Stimulated activated CD4-positive, alpha-beta T cell treated with anti-CD3 and anti-CD28 coated beads, Interleukin-4, amount 100 ng/mL, for 48 hours (primary cell): ENCODE measurements at regions not wholly inside any gene's neighbourhood (a gene's known extent, or its start where the extent isn't known, plus 50 kb on each side); places are given as distances from the start of the nearest gene placed in this dataset.

Source experiments
- DNase-seq, 2 donors: peaks; one replicate each; pipeline ENCODE4 v3.0.0-alpha.2; 2020; ENCODE audit warnings: low read depth in 2 of 2

DNA sequence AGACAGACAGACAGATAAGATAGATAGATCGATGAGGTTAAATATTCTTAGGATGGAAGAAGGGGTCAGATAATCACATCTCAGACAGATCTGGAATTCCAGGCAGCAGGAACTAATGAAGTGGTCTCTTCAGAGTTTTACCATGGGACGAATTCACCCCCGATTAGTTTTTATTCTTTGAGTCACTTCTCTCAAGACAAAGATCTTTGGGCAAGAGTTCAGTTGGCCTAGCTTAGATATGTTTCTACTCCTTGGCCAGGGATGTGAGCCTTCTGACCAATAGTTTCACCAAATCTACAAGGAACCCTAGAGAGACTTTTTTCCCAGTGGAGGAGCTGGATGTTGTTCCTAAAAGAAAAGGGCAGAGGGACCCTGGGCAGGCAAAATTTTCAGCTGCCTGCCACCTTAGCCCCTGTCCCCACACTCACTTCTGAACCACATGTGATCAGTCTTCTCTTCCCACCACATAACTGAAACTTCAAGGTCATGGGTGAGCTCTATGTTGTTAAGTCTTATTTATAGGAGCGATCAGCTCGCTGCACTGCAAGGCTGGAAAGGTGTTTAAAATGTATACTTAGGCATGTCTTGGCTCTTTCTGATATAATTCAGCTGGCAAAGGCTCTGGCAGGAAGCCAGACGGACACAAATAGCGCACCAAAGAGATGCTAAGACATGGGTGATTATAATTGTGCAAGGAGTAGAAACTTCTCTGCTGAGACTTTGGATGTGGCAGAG is 132.9 kb downstream of the PALM2AKAP2 start:
- DNase-seq = no peak

DNA sequence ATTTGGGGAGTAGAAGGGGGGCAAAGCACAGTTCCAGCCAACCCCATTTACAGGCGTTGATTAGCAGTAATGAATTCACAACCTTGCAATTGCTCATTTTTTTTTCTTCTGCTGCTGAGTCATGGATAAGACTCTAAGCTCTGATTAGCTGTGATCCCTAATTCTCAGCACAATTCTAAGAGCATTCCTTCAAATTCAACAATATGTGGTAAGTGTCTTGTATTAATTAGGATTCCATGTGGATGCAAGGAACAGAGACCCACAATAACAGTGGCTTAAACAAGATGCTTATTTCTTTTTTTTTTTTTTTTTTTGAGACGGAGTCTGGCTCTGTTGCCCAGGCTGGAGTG is 133.4 kb downstream of the PALM2AKAP2 start:
- DNase-seq = no peak

DNA sequence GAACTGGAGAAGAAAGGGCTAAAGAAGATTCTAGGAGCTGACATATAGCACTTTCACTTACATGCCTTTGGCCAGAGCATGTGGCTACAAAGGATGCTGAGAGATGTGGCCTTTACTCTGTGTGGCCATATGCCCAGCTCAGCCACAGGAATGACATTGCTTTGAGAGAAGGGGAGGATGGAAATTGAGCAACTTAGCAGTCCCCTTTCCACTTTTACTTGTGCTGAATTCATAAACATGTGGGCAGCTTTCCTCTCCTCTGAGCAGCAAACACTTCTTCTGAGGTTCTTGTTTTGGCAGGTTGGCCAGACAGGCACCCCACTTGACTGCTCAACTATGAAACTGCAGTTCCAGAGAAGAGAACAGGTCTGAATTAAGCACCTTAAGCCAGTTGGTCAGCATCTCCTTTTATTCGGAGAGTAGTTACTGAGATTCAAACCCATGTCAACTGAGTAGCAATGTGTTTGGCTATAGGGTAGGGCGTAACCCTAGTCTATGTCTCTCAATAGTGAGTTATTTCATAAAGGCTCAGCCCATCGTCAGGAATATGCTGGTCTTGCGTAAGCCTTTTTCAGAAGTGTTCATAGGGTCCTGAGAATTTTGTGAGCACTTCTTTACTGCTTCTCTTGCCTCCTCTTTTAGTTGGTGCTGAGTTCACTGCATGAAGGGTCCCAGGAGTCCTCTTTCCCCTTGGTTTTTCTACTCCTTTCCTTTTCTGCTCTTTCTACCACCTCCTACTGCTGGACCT is 134.5 kb downstream of the PALM2AKAP2 start:
- no peak for DNase-seq

DNA sequence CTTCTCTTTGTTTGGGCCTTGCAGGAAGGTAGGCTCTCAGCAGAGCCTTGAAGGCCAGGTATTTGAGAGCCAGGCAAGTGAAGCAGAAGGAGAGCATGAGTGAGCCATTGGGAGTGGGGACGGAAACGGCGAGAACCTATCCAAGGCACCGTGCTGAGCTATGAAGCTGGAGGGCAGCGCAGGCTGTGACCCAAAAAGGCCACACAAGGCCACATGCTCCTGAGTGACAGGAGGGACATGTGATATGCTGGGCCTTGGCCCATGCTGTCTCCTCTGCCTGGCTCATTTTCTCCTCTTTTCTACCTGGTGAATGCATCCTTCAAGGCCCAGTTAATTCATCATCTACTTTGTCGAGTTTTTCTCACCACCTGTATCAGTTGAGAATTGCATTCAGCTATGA is 136.3 kb downstream of the PALM2AKAP2 start:
- DNase-seq = no peak

DNA sequence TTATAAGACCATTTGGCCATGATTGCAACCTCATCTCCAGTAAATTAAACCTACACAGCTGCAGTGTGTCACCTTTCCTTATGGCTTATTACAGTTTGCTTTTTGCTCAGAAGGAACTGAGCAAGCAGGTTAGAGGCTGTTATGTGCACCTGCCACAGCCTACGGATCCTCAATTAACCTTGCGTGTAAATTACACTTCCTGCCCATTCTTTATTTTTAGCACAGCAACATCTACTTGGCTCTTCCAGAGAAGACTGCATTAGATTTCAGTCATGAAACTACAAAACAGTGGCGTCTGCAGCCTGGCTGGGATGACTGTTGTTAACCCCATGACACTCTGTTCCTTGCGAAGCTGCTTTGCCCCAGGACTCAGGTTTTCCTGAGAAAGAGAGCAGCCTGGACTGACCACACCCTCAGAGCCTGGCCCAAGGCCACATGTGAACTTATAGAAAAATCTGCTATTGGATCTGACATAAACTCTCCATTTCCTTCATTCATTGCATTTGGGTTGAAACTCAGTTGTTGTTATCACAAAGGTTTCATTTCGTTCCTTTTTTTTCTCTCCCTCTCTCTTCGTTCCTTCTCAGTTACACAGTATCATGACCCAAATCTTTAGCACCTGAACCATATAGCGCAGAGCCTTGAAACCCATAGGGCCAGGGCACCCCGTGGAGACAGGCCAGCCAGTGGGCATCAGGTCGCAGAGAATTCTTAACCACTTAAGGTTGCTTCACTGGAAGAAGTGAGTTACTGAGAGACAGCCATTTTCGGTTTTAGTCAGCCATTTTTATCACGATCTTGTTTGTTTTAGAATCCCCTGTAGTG is 138.6 kb downstream of the PALM2AKAP2 start:
- DNase-seq = peak; percentile 38 to 56

DNA sequence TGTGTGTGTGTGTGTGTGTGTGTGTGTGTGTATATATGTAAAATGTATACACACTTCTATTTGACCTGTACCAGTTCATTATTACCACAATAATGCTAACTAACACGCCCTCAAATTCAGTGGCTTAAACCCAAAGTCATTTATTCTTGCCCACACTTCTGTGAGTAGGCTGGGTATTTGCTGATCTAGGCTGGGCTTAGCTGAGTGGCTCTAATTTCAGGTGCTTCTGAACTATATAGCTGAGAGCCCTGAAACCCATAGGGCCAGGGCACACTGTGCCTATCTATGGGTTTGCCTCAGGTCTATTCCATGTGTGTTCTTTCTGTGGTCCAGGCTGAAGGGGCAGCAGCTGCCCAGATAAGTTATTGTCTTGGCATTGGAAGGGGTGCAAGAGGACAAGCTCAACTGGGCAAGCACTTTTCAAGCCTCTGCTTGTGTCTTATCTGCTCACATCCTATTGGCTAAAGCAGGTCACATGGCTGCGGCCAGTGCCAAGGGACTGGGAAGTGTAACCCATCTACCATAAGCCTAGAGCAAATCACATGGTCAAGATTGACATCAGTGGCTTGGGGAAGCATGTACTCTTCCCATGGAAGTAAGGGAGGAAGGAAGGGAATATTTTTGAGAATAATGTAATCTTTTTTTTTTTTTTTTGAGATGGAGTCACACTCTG is 139.9 kb downstream of the PALM2AKAP2 start:
- no peak for DNase-seq

DNA sequence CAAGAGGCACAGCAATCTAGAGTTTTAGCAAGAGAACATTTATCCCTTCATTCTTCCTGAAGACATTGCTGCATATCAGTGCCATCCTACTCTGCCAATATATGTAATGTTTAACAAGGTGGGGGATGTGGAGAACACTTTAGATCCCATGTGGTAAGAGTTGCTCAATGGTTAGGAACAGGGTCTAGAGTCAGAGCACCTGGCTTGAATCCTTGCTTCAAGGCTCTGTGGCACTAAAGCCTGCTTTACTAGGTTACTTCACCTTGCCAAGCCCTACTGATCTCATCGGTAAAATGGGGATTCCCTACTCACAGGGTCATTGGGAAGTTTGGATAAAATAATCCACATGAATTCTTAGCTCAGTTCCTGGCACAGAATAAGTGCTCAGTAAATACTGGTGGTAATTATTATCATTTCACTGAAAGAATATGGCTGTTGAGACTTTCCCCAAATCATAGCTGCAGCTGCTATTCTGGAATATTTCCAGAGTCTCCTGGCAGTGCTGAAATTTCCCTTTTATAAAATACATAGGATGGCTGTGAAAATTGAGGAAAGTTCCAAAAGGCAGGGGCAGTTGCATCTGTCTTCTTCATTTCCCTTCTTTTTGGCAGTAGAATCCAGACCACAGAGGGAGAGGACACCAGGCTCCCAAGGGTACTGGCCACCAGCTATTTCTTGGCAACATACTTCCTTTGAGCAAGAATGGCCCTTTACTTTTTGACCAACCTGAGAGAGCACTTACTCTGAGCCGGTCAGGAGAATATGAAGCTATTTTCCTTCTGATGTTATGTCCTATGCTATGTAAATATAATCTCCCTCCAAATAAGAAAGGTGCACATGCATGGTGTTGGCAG is 142.8 kb downstream of the PALM2AKAP2 start:
- DNase-seq = no peak

DNA sequence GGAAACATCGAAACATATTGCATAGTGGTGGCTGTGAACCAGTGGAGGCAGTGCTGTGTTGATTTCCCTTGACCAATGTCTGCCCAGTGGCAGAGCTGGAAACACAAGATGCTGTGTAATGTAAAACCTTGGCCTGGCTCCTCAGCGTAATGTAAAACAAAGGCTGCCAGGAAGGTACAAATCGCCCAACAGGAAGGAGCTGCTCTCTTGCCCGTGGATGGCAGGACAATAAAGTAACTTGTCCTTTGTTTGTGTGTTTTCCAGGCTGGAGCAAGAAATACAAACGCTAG is 143.4 kb downstream of the PALM2AKAP2 start:
- no peak for DNase-seq

DNA sequence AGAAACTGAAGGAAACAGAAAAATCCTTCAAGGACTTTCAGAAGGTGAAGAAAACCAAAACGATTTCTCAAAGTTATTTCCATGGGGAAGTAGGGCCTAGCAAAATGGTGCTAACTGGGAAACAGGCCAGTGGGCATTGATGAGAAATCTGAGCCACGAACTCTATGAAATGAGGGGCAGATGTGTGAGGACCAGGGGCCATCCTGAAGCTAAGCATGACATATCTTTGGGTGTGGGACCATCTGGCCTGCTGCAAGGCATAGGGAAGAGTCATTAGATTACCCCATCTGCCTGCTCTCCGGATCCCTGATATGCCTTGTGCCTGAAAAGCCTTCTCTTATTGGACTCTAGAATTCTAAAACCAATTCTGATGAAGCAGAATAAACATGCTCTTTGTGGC is 143.8 kb downstream of the PALM2AKAP2 start:
- DNase-seq = no peak

DNA sequence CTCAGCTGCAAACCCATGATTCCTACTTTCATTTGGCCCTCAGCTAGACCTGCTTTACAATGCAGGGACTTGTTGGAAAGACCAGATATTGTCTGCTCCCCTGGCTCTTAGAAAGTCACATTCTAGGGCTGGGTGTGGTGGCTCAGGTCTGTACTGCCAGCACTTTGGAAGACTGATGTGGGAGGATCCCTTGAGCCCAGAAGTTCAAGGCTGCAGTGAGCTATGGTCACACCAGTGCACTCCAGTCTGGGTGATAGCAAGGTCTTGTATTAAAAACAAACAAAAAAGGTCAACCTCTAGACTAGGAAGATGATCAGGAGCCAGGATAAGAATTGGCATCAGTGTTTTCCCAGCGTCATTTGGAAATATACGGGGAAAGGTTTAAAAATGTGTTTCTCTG is 145.8 kb downstream of the PALM2AKAP2 start:
- no peak for DNase-seq

DNA sequence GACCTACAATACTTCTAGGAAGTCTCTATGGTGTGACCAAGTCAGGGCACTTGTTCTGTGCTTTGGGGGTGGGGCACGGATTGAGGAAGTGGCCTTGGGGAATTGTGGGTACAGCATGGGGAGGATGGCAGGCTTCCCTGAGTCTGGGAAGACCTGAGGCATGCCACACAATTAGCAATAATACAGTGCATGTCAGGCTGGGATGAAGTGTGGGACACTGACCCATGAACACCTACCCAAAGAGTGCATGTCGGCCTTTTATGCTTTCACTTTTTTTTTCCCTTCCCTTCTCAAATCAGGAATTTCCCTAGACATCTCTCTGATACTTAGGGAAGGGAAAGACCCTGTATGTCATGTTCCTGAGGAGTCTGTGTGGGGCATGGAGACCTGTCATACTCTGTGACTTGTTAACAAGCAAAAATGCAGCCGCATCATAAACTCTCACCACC is 146.4 kb downstream of the PALM2AKAP2 start:
- no peak for DNase-seq

DNA sequence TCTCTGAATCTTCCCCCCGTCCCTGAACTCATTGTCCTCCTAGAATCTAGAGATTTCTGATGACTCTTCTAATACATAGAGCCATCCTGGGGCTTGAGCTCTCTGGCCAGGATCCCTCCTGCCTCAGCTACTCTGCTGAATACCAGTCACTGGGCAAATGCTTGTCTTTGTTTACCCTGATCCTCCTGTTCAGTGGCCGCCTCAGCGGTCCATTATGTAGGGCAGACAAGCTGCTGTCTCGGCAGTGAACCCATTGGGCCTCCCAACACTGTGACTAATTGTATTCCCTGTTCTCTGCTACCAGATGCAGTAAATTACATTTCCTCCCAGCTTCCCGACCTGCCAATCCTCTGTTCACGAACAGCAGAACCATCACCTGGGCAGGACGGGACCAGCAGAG is 151.6 kb downstream of the PALM2AKAP2 start:
- DNase-seq = no peak

DNA sequence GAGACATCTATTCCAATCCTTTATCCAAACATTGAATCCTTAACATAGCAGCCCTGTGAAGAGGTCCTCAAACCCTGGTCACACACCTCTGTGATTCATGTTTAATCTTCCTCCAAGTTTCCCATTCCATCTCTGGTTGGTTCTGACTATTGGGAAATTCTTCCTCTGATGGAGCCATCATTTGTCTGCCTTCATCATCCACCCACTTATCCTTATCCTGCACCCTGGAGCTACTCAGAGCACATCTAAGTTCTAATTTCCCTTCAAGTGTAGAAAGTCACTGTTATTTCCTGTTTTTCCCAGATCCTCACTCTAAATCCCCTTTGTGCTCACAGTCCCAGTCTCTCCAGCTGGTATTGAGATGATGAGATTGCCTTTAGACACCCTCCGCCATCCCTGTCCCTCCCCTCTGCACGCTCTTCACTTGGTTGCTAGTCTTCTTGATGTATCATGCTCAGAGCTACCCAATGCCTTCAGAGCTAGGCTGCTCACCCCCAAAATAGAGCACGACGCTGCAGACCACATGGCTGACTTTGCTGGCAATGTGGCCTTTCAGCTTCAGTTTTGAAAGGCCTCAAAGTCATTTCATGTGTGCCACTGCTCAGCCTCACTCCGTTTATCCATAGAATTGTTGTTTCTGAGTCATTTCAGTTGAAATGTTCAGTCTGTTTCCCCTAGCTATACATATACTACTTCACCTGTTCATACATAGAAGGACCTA is 154.3 kb downstream of the PALM2AKAP2 start:
- DNase-seq = peak in 1 of 2 donors; percentile 31

DNA sequence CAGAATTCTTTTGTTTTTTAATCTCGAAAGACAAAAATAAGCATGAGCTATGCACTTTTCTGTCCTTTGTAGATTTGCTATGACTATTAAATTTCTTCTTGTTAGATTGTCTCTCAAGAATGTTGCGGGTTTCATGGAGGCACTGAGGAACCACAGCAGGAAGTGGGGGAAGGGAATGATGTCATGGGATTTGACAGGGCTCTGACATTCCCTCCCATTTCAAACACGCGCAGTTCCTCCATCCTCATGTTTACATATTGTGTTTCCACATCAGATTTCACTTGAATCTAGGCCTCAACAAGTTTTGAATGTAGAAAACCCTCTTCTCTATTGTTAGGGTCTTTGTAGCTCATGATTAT is 154.8 kb downstream of the PALM2AKAP2 start:
- DNase-seq = no peak

DNA sequence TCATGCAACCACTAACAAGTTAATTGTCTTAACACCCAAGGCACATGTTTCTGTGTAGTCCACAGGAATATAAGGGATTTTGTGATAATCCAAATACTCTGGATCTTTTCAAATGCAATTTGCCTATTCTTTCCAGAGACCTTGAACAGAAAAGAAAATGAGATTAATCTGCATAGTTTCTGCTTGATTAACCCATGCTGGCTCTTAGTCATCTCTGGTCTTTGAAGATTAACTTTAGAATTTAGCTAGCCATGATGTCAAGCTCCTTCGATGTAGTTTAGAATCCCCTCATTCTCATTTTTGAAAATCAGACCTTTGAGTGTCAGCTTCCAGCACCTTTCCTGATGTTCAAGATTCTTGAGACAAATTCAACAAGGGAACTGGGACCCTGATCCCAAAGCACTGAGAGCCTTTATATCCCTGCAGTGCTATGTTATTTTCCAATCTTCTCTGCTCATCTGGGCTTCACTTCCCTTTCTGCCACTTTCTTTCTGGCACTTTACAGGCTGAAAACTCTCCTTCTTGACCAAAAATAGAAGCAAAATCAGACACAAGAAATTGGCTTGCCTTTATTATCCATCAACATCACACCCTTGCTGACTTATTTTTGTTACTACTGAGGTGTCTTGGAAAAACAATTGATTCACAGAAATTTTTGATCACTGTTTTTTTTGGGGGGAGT is 155.5 kb downstream of the PALM2AKAP2 start:
- DNase-seq = no peak

DNA sequence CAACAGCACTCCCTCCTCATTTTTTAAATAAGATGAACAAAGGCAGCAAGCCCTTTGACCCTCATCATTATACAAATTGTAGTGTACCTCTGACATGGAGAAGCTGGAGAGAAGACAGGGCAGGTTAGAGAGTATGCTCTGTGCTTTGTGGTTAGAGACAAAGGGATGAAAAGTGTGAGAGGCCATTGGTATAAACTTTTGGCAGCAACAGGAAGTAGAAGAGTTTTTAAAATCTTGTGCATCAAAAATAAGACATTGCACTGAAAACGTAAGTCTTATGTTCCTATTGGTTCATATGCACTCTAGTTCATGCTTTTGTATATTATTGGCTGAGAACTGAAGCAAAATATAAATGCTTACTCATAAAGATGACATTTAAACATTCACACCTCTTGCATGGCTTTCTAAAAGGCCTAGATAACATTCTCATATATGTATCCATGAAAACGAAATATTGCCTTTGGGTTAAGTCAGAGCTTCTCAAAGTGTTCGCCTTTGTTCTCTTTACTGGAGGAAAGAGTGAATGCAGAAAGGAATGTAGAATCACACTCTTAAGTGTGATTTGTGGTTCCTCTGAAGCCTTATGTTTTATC is 158.0 kb downstream of the PALM2AKAP2 start:
- DNase-seq = no peak

DNA sequence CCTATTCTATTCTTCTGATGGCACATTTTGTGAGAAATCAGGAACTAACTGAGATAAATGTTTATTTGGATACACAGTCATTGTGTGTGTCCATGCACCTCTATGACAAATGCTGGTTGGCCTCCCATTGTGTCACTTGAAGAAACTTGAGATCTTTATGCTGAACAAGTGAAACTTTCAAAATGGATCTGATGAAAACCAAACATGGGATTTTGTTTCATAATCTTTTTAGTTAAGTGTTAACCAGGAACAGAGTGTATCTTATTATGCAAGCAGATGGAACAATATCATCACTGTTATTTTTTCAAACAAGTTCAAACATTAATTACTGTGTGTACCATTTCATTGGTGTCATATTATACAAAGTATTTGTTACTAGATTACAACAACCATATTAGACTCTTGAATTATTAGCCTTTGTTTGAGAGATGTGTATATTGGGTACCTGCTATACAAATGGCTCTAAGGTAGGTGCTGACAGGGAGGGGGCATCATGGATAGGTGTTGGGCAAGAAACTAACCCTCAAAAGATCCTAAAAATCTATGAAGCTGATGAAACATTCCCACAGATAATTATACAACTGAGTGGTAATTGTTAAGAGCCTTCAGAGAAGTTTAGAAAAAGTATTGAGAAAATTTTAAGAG is 159.8 kb downstream of the PALM2AKAP2 start:
- no peak for DNase-seq

DNA sequence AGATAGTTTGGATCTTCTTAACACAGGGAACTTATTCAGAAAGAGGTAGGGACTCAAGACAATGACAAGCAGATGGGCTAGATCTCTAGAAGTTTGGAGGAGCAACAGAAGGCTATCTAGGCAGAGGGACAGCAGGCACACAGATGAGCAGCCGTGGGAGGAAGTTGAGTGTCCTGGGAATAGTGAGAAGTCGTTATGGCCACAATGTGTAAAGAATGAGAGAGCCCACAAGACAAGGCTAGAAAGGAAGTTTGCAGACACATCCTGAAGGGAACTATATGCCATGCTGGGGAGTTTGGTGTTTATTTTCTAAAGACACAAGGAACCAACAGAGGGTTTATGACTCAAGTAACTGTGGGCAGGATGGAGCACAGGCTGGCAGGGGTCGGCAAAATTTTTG is 160.6 kb downstream of the PALM2AKAP2 start:
- no peak for DNase-seq

DNA sequence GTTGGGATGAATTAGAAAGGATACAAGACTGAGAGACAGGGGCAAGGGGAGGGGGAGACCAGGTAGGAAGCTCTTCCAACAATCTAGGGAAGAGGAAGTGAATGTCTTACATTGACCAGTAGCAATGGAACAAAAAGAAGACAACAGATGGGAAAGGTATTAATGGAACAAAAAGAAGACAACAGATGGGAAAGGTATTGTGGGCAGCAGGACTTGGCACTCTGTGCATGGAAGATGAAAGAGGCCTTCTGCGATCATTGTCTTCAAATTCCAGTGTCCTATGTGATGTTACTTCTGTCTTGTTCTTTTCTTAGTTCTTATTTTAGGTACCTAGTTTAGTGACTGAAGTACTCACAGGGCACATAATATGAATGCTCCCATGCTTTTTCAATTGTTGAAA is 161.8 kb downstream of the PALM2AKAP2 start:
- no peak for DNase-seq
